Activated CD8-positive, alpha-beta memory T cell treated with anti-CD3 and anti-CD28 coated beads, Interleukin-2, amount 10 ng/mL, durations not matched to agents 7 days and 5 days (primary cell): ENCODE measurements at regions not wholly inside any gene's neighbourhood (a gene's known extent, or its start where the extent isn't known, plus 50 kb on each side); places are given as distances from the start of the nearest gene placed in this dataset.

ENCODE experiments used
- ATAC-seq: fragments of 150-1000 bp; cut with Tn5 transposase; one replicate; pipeline ENCODE4 v1.10.0; 2021; ENCODE audit warnings: moderate library complexity
- CTCF ChIA-PET: fragments of 350-600 bp; sonication (Branson Sonifier 250); formaldehyde crosslinking; loops from one replicate; lab custom pipeline; 2021; ENCODE audit warnings: antibody characterized with exemption; lab: Charles Lee
- DNase-seq: peaks from one replicate; pipeline ENCODE4 v3.0.0-alpha.2; 2020
- H3K27ac Mint-ChIP-seq: one replicate; pipeline ENCODE4 v1.8.0; 2021; ENCODE audit warnings: mild to moderate bottlenecking, mixed read lengths
- H3K27me3 Mint-ChIP-seq: one replicate; pipeline ENCODE4 v1.8.0; 2021; ENCODE audit warnings: mixed read lengths
- H3K36me3 Mint-ChIP-seq: one replicate; pipeline ENCODE4 v1.8.0; 2021; ENCODE audit warnings: mild to moderate bottlenecking, mixed read lengths
- H3K4me1 Mint-ChIP-seq: one replicate; pipeline ENCODE4 v1.8.0; 2021; ENCODE audit warnings: mixed read lengths
- H3K4me3 Mint-ChIP-seq: one replicate; pipeline ENCODE4 v1.8.0; 2021; ENCODE audit warnings: mild to moderate bottlenecking, moderate library complexity, mixed read lengths
- H3K9me3 Mint-ChIP-seq: one replicate; pipeline ENCODE4 v1.8.0; 2022; ENCODE audit warnings: low read depth, mixed read lengths

GRCh38 chr10:118842843-118843624 is 88.3 kb upstream of the CACUL1 start:
- Mint-ChIP-seq H3K27ac (no peak overlapping the region), H3K36me3 (peaks cover 2% of the 10 kb centered on the region), H3K4me3 (no peak overlapping the region), H3K4me1 (peaks cover 9% of the 10 kb centered on the region), H3K27me3 (peaks cover 8% of the 10 kb centered on the region), H3K9me3 (no peaks in the 10 kb centered on the region)
- DNase-seq (no peak), ATAC-seq (no peak)
- CTCF ChIA-PET: no interaction called here

- H3K9me3 Mint-ChIP-seq: no peaks in the 10 kb centered on the region
- CTCF ChIA-PET: no interaction called here
- no peak for ATAC-seq
These were observed 89.0 kb upstream of the CACUL1 start for GRCh38 chr10:118843647-118844265.

GRCh38 chr10:118844731-118845521 is 90.2 kb upstream of the CACUL1 start:
- no peak for ATAC-seq
- no peaks in the 10 kb centered on the region for H3K9me3 Mint-ChIP-seq
- CTCF ChIA-PET: no interaction called here

More at GRCh38 chr10:118843647-118844265, 89.0 kb upstream of the CACUL1 start:
- no peak for DNase-seq
- Mint-ChIP-seq H3K27ac (no peak overlapping the region), H3K36me3 (peaks cover 2% of the 10 kb centered on the region), H3K4me3 (no peak overlapping the region), H3K4me1 (peaks cover 9% of the 10 kb centered on the region), H3K27me3 (peaks cover 12% of the 10 kb centered on the region)

GRCh38 chr10:118845776-118846175 is 91.0 kb upstream of the CACUL1 start:
- CTCF ChIA-PET: no interaction called here
- Mint-ChIP-seq H3K27ac (no peak overlapping the region), H3K27me3 (peaks cover 12% of the 10 kb centered on the region), H3K4me1 (no peaks in the 10 kb centered on the region), H3K36me3 (no peaks in the 10 kb centered on the region), H3K4me3 (no peak overlapping the region), H3K9me3 (no peaks in the 10 kb centered on the region)
- ATAC-seq: no peak
- no peak for DNase-seq

More at GRCh38 chr10:118844731-118845521, 90.2 kb upstream of the CACUL1 start:
- DNase-seq: no peak
- no peak overlapping the region for H3K4me3 Mint-ChIP-seq
- peaks cover 1% of the 10 kb centered on the region for H3K36me3 Mint-ChIP-seq
- peaks cover 4% of the 10 kb centered on the region for H3K4me1 Mint-ChIP-seq
- H3K27ac Mint-ChIP-seq: no peak overlapping the region
- peaks cover 12% of the 10 kb centered on the region for H3K27me3 Mint-ChIP-seq

GRCh38 chr10:118850418-118851061 is 95.8 kb upstream of the CACUL1 start:
- Mint-ChIP-seq H3K9me3 (no peaks in the 10 kb centered on the region), H3K4me1 (no peaks in the 10 kb centered on the region), H3K36me3 (no peaks in the 10 kb centered on the region), H3K4me3 (no peak overlapping the region), H3K27me3 (peaks cover 16% of the 10 kb centered on the region), H3K27ac (no peak overlapping the region)
- peak; percentile 81 for DNase-seq
- CTCF ChIA-PET: interaction anchor here (0.7 to 1.3 kb wide), 5 partner anchors 10 to 307 kb away, joined by 3 to 7 read pairs (median 4); no protein-coding TSS in a partner anchor
- peak; percentile 9 for ATAC-seq

- Mint-ChIP-seq H3K4me3 (no peak overlapping the region), H3K9me3 (no peaks in the 10 kb centered on the region), H3K4me1 (no peaks in the 10 kb centered on the region), H3K36me3 (no peaks in the 10 kb centered on the region), H3K27ac (no peak overlapping the region), H3K27me3 (peaks cover 13% of the 10 kb centered on the region)
- DNase-seq: no peak
- CTCF ChIA-PET: no interaction called here
- ATAC-seq: no peak
These were observed 96.6 kb upstream of the CACUL1 start for GRCh38 chr10:118851062-118852035.

- Mint-ChIP-seq H3K9me3 (peaks cover 5% of the 10 kb centered on the region), H3K27ac (no peak overlapping the region), H3K27me3 (peaks cover 9% of the 10 kb centered on the region), H3K4me1 (no peaks in the 10 kb centered on the region), H3K36me3 (no peaks in the 10 kb centered on the region), H3K4me3 (no peak overlapping the region)
- ATAC-seq (no peak), DNase-seq (no peak)
- CTCF ChIA-PET: interaction anchor here (1.3 kb wide), 1 partner anchor 285 kb away, joined by 3 read pairs; no protein-coding TSS in a partner anchor
These were observed 99.1 kb upstream of the CACUL1 start for GRCh38 chr10:118853916-118854315.

GRCh38 chr10:118856106-118856505 is 101.3 kb upstream of the CACUL1 start:
- no peaks in the 10 kb centered on the region for H3K4me1 Mint-ChIP-seq
- no peaks in the 10 kb centered on the region for H3K36me3 Mint-ChIP-seq
- ATAC-seq (no peak), DNase-seq (no peak)
- peaks cover 9% of the 10 kb centered on the region for H3K27me3 Mint-ChIP-seq
- H3K9me3 Mint-ChIP-seq: peaks cover 5% of the 10 kb centered on the region
- H3K27ac Mint-ChIP-seq: no peak overlapping the region
- CTCF ChIA-PET: no interaction called here
- no peak overlapping the region for H3K4me3 Mint-ChIP-seq

- H3K36me3 Mint-ChIP-seq: no peaks in the 10 kb centered on the region
- no peak overlapping the region for H3K4me3 Mint-ChIP-seq
- H3K4me1 Mint-ChIP-seq: no peaks in the 10 kb centered on the region
- no peak for DNase-seq
- ATAC-seq: no peak
- CTCF ChIA-PET: no interaction called here
- H3K9me3 Mint-ChIP-seq: no peaks in the 10 kb centered on the region
- H3K27me3 Mint-ChIP-seq: peaks cover 17% of the 10 kb centered on the region
- H3K27ac Mint-ChIP-seq: no peak overlapping the region
These were observed 111.4 kb upstream of the CACUL1 start for GRCh38 chr10:118865998-118866693.

- DNase-seq (no peak), ATAC-seq (no peak)
- Mint-ChIP-seq H3K36me3 (no peaks in the 10 kb centered on the region), H3K4me1 (no peaks in the 10 kb centered on the region), H3K27ac (no peak overlapping the region), H3K4me3 (no peak overlapping the region), H3K9me3 (no peaks in the 10 kb centered on the region), H3K27me3 (peaks cover 22% of the 10 kb centered on the region)
- CTCF ChIA-PET: no interaction called here
These were observed 113.0 kb upstream of the CACUL1 start for GRCh38 chr10:118867768-118868167.

- CTCF ChIA-PET: no interaction called here
- Mint-ChIP-seq H3K4me1 (no peaks in the 10 kb centered on the region), H3K27ac (no peak overlapping the region), H3K4me3 (no peak overlapping the region), H3K9me3 (no peaks in the 10 kb centered on the region), H3K27me3 (peaks cover 25% of the 10 kb centered on the region), H3K36me3 (no peaks in the 10 kb centered on the region)
- ATAC-seq: no peak
- DNase-seq: no peak
These were observed 113.8 kb upstream of the CACUL1 start for GRCh38 chr10:118868589-118868988.
